Kidney epithelial cell (primary cell): ENCODE measurements at regions not wholly inside any gene's neighbourhood (a gene's known extent, or its start where the extent isn't known, plus 50 kb on each side); places are given as distances from the start of the nearest gene placed in this dataset.

Source experiments
- DNase-seq: peaks from one replicate; pipeline ENCODE4 v3.0.0-alpha.2; 2010; ENCODE audit warnings: low read depth
- H3K27me3 ChIP-seq: 2 replicates; pipeline ENCODE4 v1.6.0; 2011; ENCODE audit warnings: low read length; ENCODE audit not compliant: control insufficient read depth, insufficient read depth
- H3K36me3 ChIP-seq: 2 replicates; pipeline ENCODE4 v1.5.1; 2011; ENCODE audit warnings: low read length; ENCODE audit not compliant: control insufficient read depth, insufficient read depth
- H3K4me3 ChIP-seq: 2 replicates; pipeline ENCODE4 v1.5.1; 2011; ENCODE audit warnings: low read depth, mild to moderate bottlenecking, control low read depth, low read length
- TF ChIP-seq, protein P1 (sequence below): IDR thresholded peaks from 2 replicates; pipeline ENCODE4 v1.5.1; 2011; ENCODE audit warnings: mild to moderate bottlenecking, moderate library complexity, low read length, control low read depth, inconsistent platforms; ENCODE audit not compliant: insufficient read depth, poor library complexity, severe bottlenecking

- no peak overlapping the region for H3K4me3 ChIP-seq
- TF ChIP-seq, protein P1, sequence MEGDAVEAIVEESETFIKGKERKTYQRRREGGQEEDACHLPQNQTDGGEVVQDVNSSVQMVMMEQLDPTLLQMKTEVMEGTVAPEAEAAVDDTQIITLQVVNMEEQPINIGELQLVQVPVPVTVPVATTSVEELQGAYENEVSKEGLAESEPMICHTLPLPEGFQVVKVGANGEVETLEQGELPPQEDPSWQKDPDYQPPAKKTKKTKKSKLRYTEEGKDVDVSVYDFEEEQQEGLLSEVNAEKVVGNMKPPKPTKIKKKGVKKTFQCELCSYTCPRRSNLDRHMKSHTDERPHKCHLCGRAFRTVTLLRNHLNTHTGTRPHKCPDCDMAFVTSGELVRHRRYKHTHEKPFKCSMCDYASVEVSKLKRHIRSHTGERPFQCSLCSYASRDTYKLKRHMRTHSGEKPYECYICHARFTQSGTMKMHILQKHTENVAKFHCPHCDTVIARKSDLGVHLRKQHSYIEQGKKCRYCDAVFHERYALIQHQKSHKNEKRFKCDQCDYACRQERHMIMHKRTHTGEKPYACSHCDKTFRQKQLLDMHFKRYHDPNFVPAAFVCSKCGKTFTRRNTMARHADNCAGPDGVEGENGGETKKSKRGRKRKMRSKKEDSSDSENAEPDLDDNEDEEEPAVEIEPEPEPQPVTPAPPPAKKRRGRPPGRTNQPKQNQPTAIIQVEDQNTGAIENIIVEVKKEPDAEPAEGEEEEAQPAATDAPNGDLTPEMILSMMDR: no peak
These were observed 185.1 kb downstream of the NOL4 start for GRCh38 chr18:34039611-34040010.

GRCh38 chr18:34039201-34039600, 185.5 kb downstream of the NOL4 start:
- DNase-seq: peak; percentile 9
- no peaks in the 10 kb centered on the region for H3K27me3 ChIP-seq
- no peak overlapping the region for H3K4me3 ChIP-seq
- TF ChIP-seq, protein P1: no peak
- no peaks in the 10 kb centered on the region for H3K36me3 ChIP-seq

More at GRCh38 chr18:34039611-34040010, 185.1 kb downstream of the NOL4 start:
- no peaks in the 10 kb centered on the region for H3K36me3 ChIP-seq
- H3K27me3 ChIP-seq: no peaks in the 10 kb centered on the region
- no peak for DNase-seq

- no peak for DNase-seq
- Histone ChIP-seq H3K4me3 (no peak overlapping the region), H3K27me3 (no peaks in the 10 kb centered on the region), H3K36me3 (no peaks in the 10 kb centered on the region)
- TF ChIP-seq, protein P1: no peak
These were observed 186.6 kb downstream of the NOL4 start for GRCh38 chr18:34038086-34038485.

- H3K36me3 ChIP-seq: no peaks in the 10 kb centered on the region
- H3K27me3 ChIP-seq: no peaks in the 10 kb centered on the region
- no peak for DNase-seq
- H3K4me3 ChIP-seq: no peak overlapping the region
- TF ChIP-seq, protein P1: no peak
These were observed 190.7 kb downstream of the NOL4 start for GRCh38 chr18:34033968-34034367.

- no peak for DNase-seq
- Histone ChIP-seq H3K27me3 (no peaks in the 10 kb centered on the region), H3K36me3 (no peaks in the 10 kb centered on the region), H3K4me3 (no peak overlapping the region)
- TF ChIP-seq, protein P1: no peak
These were observed 192.9 kb downstream of the NOL4 start for GRCh38 chr18:34031810-34032209.

DNA sequence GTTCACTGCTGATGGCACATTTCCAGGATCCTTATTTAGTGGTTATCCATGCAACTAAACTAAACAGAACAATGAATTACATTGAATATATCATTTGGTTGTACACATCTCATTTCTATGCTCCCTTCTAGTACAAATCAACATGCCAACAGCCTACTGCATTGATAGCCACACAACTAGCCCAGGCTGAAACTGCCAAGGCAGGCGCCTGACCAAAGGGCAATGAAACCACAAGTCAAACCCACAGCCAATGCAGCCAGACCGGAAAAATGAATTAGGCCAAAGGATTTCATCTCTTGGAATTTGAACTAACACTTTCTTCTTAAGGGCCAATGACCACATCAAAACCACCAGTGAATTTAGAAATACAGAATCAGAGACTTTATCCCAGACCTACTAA, 196.4 kb downstream of the NOL4 start:
- TF ChIP-seq, protein P1: no peak
- Histone ChIP-seq H3K27me3 (no peaks in the 10 kb centered on the region), H3K4me3 (no peak overlapping the region), H3K36me3 (no peaks in the 10 kb centered on the region)
- no peak for DNase-seq
